Body of pancreas (tissue), 4 donors: ENCODE measurements at regions not wholly inside any gene's neighbourhood (a gene's known extent, or its start where the extent isn't known, plus 50 kb on each side); places are given as distances from the start of the nearest gene placed in this dataset.

ENCODE experiments used
- ATAC-seq: fragments of 150-250 bp; one replicate; pipeline ENCODE4 v1.9.1; 2016
- DNase-seq, 4 donors: peaks; one replicate each; pipeline ENCODE4 v3.0.0-alpha.2; 2019
- H3K27ac ChIP-seq, 4 donors: fragments of 200-600 bp; sonication (generic); 1 replicate in 3 of 4; 2 replicates in 1 of 4; pipeline versions ENCODE4 v1.5.1 to v1.6.1; 2016 to 2019; ENCODE audit warnings: mild to moderate bottlenecking in 1 of 4, mixed read lengths in 1 of 4, moderate library complexity in 1 of 4
- H3K27me3 ChIP-seq, 2 donors: fragments of 200-600 bp; sonication (generic); one replicate each; pipeline ENCODE4 v1.6.0; 2016; ENCODE audit warnings: mild to moderate bottlenecking in 1 of 2
- H3K36me3 ChIP-seq, 2 donors: fragments of 200-600 bp; sonication (generic); replicated peaks in 1 of 2; 2 replicates each; pipeline ENCODE4 v1.5.1; 2016; ENCODE audit warnings: low read depth in 2 of 2; ENCODE audit not compliant: insufficient read depth in 1 of 2
- H3K4me1 ChIP-seq: fragments of 200-600 bp; sonication (generic); one replicate; pipeline ENCODE4 v1.6.0; 2016
- H3K4me3 ChIP-seq, 2 donors: fragments of 200-600 bp; sonication (generic); 1 replicate in 1 of 2; 2 replicates in 1 of 2; pipeline ENCODE4 v1.5.1; 2016 to 2019
- H3K9me3 ChIP-seq, 3 donors: fragments of 200-600 bp; sonication (generic); 1 replicate in 2 of 3; 2 replicates in 1 of 3; pipeline ENCODE4 v1.5.1; 2016
- POLR2A ChIP-seq, 3 donors: fragments of 450-650 bp; IDR thresholded peaks; one replicate each; pipeline ENCODE4 v1.6.1; 2016; ENCODE audit warnings: antibody characterized with exemption in 3 of 3, mild to moderate bottlenecking in 2 of 3
- WGBS, 2 donors: methylation state at CpG; one replicate each; pipeline ENCODE4 v1.1.5; 2017; 5-methylcytosine and 5-hydroxymethylcytosine counted together
- intact Hi-C: fragments of 100-400 bp; cut with DNase I; formaldehyde crosslinking; loops from one replicate; pipeline ENCODE4 v1.15.1; 2023
- TF ChIP-seq, protein P1 (sequence below), 7 experiments: fragments of 450-650 bp in 4 of 7; fragments of 200-600 bp in 3 of 7; sonication (generic) in 3 of 7; IDR thresholded peaks; one replicate each; pipeline ENCODE4 v1.5.1; 2016 to 2019; ENCODE audit warnings: antibody characterized with exemption in 7 of 7

DNA sequence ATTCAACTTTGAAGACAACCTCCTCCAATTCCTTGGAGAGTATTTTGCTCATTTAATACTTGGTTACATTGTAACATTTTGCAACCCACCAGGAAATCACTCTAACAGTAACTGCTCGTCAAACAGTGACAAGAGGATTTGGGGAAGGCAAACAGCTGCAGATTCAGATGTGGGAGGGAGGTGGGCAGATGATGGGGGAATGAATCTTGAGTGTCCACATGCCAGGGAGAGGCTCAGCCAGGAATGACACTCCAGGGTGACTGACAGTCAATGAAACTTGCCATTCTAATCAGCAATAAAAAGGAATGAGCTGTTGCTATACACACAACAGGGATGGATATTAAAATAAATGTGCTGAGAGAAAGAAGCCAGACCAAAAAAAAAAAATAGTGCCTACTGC, 97.7 kb upstream of the ANKRD55 start:
- WGBS, 2 donors = 71 to 96% methylated on average over 1 of the region's 1 CpG
- TF ChIP-seq, protein P1, sequence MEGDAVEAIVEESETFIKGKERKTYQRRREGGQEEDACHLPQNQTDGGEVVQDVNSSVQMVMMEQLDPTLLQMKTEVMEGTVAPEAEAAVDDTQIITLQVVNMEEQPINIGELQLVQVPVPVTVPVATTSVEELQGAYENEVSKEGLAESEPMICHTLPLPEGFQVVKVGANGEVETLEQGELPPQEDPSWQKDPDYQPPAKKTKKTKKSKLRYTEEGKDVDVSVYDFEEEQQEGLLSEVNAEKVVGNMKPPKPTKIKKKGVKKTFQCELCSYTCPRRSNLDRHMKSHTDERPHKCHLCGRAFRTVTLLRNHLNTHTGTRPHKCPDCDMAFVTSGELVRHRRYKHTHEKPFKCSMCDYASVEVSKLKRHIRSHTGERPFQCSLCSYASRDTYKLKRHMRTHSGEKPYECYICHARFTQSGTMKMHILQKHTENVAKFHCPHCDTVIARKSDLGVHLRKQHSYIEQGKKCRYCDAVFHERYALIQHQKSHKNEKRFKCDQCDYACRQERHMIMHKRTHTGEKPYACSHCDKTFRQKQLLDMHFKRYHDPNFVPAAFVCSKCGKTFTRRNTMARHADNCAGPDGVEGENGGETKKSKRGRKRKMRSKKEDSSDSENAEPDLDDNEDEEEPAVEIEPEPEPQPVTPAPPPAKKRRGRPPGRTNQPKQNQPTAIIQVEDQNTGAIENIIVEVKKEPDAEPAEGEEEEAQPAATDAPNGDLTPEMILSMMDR (IDR thresholded peaks at IDR 0.05) = no peak
- no peak for TF ChIP-seq POLR2A (IDR thresholded peaks at IDR 0.05)
- Histone ChIP-seq H3K9me3 (no peaks in the 10 kb centered on the region), H3K27me3 (no peaks in the 10 kb centered on the region), H3K36me3 (no peaks in the 10 kb centered on the region), H3K27ac (no peak overlapping the region), H3K4me1 (peaks cover 13% of the 10 kb centered on the region), H3K4me3 (no peak overlapping the region)
- intact Hi-C loops = no loop called here
- ATAC-seq (no peak), DNase-seq (no peak)

DNA sequence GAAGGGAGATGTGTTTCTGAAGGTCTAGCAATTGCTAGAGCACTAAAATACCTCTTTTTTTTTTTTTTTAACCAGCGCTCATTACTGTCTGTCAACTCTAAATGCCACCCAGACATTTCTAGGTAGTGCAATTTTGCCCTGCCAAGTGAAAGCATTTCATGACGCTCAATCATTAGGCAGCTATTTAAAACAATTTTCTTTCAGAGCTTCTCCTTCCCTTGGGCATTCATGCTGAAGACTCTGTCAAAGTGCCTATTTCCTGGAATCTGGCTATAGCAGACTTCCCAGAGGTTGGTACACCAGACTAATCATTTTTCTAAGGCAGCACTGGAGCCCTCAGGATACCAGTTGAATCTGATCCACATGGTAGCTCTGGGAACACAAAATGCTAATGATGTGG, 97.0 kb upstream of the ANKRD55 start:
- intact Hi-C loops = no loop called here
- peak overlapping the region in 3 of 4 donors; percentile 23 to 78 (median 38) for H3K27ac ChIP-seq
- H3K4me3 ChIP-seq = no peak overlapping the region
- no peaks in the 10 kb centered on the region for H3K27me3 ChIP-seq
- ATAC-seq (peak; percentile 9), DNase-seq (no peak)
- 73 to 83% methylated on average over 2 of the region's 2 CpGs for WGBS, 2 donors
- no peaks in the 10 kb centered on the region for H3K36me3 ChIP-seq
- peaks cover 13% of the 10 kb centered on the region for H3K4me1 ChIP-seq
- H3K9me3 ChIP-seq = no peaks in the 10 kb centered on the region
- no peak for TF ChIP-seq POLR2A (IDR thresholded peaks at IDR 0.05)
- TF ChIP-seq, protein P1 (IDR thresholded peaks at IDR 0.05) = no peak

DNA sequence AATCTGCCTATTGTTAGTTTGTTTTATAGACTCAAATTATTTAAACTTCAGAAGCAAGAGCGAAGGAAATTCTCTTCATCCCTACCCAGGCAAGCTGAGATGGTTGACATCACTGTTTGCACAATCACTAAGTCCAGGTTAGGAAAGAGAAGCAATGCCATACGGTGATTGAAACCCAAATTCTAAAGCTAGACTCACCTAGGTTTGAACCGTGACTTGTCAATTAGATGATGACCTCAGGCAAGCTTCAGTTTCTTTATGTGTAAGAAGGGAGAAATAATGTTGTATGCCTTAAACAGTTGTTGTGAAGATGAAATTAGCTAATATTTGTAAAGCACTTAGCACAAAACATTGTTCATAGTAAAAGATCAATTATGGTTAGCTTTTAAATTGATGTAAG, 96.5 kb upstream of the ANKRD55 start:
- TF ChIP-seq, protein P1 (IDR thresholded peaks at IDR 0.05) = no peak
- TF ChIP-seq POLR2A (IDR thresholded peaks at IDR 0.05) = no peak
- intact Hi-C loops = no loop called here
- no peaks in the 10 kb centered on the region for H3K27me3 ChIP-seq
- H3K27ac ChIP-seq = peak overlapping the region in 2 of 4 donors; percentile 54 to 78
- peaks cover 13% of the 10 kb centered on the region for H3K4me1 ChIP-seq
- H3K9me3 ChIP-seq = no peaks in the 10 kb centered on the region
- 88 to 91% methylated on average over 3 of the region's 3 CpGs for WGBS, 2 donors
- no peak for DNase-seq
- no peak for ATAC-seq
- H3K36me3 ChIP-seq = no peaks in the 10 kb centered on the region
- no peak overlapping the region for H3K4me3 ChIP-seq

DNA sequence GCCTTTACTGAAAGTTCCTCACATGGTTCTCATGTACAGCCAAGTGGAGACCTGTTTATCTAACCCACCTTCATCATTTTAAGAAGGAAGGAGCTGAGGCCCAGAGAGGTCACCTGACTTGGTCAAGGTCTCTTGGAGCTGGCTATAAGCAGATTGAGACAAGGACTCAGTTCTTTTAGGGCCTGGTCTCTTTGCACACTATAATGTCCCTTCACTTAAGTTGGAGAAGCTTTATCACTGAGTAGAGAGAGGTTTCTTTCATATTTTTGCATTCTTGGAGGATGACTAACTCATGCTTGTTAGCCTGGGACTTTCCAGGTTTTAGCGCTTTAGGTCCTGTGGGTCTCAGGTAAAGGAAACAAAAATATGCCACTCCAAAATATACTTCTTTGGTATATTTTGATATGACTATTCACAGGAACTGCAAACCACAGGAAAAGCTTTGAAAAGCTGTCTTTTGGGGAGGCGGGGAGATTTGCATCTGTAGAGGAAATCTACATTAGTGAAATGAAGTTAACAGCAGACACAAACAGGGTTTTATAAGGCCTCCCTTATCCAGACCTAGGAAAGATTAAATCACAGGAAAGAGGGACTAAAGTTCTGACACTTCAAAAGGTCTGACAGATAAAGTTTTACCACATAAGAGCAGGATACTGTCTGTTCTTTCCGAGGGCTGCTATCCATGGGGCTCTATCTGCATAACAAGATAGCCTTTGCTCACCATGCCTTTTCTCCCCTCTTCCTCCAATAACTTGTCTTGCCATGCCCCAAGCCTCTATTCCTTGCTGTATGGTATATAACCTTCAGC, 95.8 kb upstream of the ANKRD55 start:
- H3K4me3 ChIP-seq = no peak overlapping the region
- intact Hi-C loops = no loop called here
- no peaks in the 10 kb centered on the region for H3K27me3 ChIP-seq
- 43 to 66% methylated on average over 3 of the region's 3 CpGs for whole genome bisulfite sequencing, 2 donors
- no peaks in the 10 kb centered on the region for H3K9me3 ChIP-seq
- TF ChIP-seq, protein P1 (IDR thresholded peaks at IDR 0.05) = no peak
- TF ChIP-seq POLR2A (IDR thresholded peaks at IDR 0.05) = no peak
- no peaks in the 10 kb centered on the region for H3K36me3 ChIP-seq
- no peak for DNase-seq
- peaks cover 13% of the 10 kb centered on the region for H3K4me1 ChIP-seq
- H3K27ac ChIP-seq = peak overlapping the region in 3 of 4 donors; percentile 49 to 78 (median 54)
- ATAC-seq = peak; percentile 82

DNA sequence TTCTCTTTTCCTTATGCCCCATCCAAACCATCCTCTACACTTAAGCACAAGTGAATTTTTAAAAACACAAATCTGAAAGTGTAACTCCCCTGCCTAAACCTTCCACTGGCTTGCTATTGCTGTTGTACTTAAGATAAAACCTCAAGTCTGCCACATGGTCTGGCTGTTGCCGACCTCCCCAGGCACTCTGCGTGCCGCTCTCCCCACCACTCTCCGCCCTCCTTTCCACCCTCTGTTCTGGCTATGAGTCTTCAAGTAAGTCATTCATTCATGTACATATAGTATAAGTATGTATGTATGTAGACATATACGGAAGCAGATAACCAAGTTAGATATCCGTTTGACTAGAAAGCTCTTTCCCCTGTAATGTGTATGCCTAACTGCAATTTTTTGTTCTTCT, 94.7 kb upstream of the ANKRD55 start:
- WGBS, 2 donors = 63 to 86% methylated on average over 6 of the region's 6 CpGs
- H3K9me3 ChIP-seq = no peaks in the 10 kb centered on the region
- no peak for TF ChIP-seq POLR2A (IDR thresholded peaks at IDR 0.05)
- TF ChIP-seq, protein P1 (IDR thresholded peaks at IDR 0.05) = no peak
- intact Hi-C loops = no loop called here
- H3K36me3 ChIP-seq = no peaks in the 10 kb centered on the region
- H3K4me1 ChIP-seq = peaks cover 13% of the 10 kb centered on the region
- DNase-seq (no peak), ATAC-seq (no peak)
- no peak overlapping the region for H3K4me3 ChIP-seq
- peak overlapping the region in 1 of 4 donors; percentile 18 for H3K27ac ChIP-seq
- H3K27me3 ChIP-seq = no peaks in the 10 kb centered on the region
